ENCODE measurements at regions not wholly inside any gene's neighbourhood (a gene's known extent, or its start where the extent isn't known, plus 50 kb on each side); places are given as distances from the start of the nearest gene placed in this dataset.

DNA sequence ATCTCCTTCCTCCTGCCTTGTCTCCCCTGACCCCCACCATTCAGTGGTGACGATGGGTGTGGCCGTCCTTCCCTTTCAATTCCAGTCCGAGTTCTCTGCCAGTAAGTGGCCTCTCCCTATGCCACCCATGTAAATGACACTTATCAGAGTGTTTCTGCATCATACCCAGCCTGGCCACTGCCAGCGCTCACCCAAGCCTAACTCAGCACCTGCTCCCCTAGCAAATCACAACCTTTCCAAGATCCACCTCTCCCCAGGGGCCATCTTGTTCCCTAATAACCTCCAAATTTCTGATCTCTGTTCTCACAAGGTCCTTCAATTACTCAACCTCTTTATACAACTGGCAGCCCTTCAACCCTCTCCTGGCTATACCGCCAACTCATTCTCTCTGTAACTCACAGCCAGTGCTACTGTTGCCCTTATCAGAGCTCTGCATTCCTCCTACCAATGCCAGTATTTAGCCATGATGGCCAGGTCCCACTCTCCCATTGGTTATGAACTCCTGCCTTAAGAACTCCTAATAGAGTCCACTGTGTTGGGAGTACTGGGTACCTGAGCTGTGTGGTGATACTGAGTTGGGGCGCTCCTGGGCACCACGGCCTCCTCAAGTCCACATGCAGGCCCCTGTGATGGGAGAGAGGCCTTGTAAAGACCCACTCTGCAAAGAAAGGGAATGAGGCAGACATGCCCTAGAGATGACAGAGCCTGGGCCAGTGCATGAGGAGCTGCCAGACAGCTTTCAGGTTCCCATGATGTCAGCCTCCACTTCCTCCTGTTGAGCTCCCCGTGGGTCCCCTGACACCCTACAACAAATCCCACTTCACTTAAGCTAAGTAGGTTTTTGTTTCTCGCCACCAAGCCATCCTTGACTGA is 187.4 kb upstream of the RREB1 start:
- Histone ChIP-seq H3K36me3 (ENCODE audit: control insufficient read depth in 4 of 4, insufficient read depth in 3 of 4, low read depth in 1 of 4, low read length in 3 of 4) (no peaks in the 10 kb centered on the region), H3K4me1 (ENCODE audit: control insufficient read depth in 4 of 4, insufficient read depth in 4 of 4, low read length in 3 of 4) (peaks cover 5 to 18% (median 10%) of the 10 kb centered on the region in 4 donors), H3K9ac (ENCODE audit: low read depth in 1 of 2, low read length in 2 of 2) (no peak overlapping the region), H3K27ac (ENCODE audit: low read depth in 1 of 2, low read length in 2 of 2) (no peak overlapping the region), H3K4me3 (ENCODE audit: low read depth in 1 of 3, low read length in 3 of 3) (no peak overlapping the region), H3K9me3 (ENCODE audit: control insufficient read depth in 4 of 4, low read length in 3 of 4) (peaks cover 0 to 2% (median 0%) of the 10 kb centered on the region in 4 donors), H3K27me3 (ENCODE audit: control insufficient read depth in 4 of 4, insufficient read depth in 4 of 4, low read length in 3 of 4) (no peaks in the 10 kb centered on the region)
- 72% methylated on average over 9 of the region's 9 CpGs for WGBS
- no peak for DNase-seq (ENCODE audit: low spot score)
- TF ChIP-seq RAD21 (IDR thresholded peaks at IDR 0.05) (peak in 1 of 2 donors; percentile 11), HNF4G (IDR thresholded peaks at IDR 0.05) (no peak)
- TF ChIP-seq, protein P1, sequence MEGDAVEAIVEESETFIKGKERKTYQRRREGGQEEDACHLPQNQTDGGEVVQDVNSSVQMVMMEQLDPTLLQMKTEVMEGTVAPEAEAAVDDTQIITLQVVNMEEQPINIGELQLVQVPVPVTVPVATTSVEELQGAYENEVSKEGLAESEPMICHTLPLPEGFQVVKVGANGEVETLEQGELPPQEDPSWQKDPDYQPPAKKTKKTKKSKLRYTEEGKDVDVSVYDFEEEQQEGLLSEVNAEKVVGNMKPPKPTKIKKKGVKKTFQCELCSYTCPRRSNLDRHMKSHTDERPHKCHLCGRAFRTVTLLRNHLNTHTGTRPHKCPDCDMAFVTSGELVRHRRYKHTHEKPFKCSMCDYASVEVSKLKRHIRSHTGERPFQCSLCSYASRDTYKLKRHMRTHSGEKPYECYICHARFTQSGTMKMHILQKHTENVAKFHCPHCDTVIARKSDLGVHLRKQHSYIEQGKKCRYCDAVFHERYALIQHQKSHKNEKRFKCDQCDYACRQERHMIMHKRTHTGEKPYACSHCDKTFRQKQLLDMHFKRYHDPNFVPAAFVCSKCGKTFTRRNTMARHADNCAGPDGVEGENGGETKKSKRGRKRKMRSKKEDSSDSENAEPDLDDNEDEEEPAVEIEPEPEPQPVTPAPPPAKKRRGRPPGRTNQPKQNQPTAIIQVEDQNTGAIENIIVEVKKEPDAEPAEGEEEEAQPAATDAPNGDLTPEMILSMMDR (IDR thresholded peaks at IDR 0.05; ENCODE audit: low read depth, low read length, missing input control) = no peak

DNA sequence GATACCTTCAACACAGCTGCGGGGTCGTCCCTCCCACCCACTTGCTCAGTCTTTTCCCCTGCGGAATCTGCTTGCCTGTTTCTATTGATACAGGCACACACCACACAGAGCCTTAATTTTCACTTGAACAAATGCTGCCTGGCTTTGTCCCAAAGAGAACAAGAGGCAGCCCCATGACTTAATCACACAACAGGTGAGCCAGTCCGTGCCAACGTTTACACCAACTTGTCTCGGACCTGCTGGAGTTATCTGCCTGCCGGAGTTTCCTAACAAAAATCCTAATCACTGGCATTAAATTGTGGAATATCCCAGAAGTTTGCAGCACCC is 186.8 kb upstream of the RREB1 start:
- H3K36me3 ChIP-seq (ENCODE audit: control insufficient read depth in 4 of 4, insufficient read depth in 3 of 4, low read depth in 1 of 4, low read length in 3 of 4) = no peaks in the 10 kb centered on the region

DNA sequence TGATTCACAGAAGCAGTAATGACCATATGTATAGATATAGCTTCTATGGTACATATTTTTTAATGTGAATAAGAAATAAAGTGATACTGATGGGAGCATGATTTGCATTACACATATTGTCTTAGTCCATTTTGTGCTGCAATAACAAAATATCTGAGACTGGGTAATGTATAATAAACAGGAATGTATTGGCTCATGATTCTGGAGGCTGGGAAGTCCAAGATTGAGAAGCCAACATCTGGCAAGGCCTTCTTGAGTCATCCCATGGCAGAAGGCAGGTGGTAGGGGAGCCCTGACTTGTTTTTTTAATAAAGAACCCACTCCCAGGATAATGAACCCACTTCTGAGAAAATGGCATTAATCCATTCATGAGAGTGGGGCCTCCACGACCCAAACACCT is 185.6 kb upstream of the RREB1 start:
- no peak overlapping the region for H3K4me3 ChIP-seq (ENCODE audit: low read depth in 1 of 3, low read length in 3 of 3)
- no peak overlapping the region for H3K9ac ChIP-seq (ENCODE audit: low read depth in 1 of 2, low read length in 2 of 2)
- TF ChIP-seq JUND (IDR thresholded peaks at IDR 0.05) = no peak
- no peak for TF ChIP-seq FOXA2 (IDR thresholded peaks at IDR 0.05)
- TF ChIP-seq RAD21 (IDR thresholded peaks at IDR 0.05) = no peak
- TF ChIP-seq SP1 (IDR thresholded peaks at IDR 0.05) = no peak
- no peak for TF ChIP-seq HNF4G (IDR thresholded peaks at IDR 0.05)
- no peak for TF ChIP-seq FOXA1 (IDR thresholded peaks at IDR 0.05)
- TF ChIP-seq, protein P2, sequence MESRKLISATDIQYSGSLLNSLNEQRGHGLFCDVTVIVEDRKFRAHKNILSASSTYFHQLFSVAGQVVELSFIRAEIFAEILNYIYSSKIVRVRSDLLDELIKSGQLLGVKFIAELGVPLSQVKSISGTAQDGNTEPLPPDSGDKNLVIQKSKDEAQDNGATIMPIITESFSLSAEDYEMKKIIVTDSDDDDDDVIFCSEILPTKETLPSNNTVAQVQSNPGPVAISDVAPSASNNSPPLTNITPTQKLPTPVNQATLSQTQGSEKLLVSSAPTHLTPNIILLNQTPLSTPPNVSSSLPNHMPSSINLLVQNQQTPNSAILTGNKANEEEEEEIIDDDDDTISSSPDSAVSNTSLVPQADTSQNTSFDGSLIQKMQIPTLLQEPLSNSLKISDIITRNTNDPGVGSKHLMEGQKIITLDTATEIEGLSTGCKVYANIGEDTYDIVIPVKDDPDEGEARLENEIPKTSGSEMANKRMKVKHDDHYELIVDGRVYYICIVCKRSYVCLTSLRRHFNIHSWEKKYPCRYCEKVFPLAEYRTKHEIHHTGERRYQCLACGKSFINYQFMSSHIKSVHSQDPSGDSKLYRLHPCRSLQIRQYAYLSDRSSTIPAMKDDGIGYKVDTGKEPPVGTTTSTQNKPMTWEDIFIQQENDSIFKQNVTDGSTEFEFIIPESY (IDR thresholded peaks at IDR 0.05) = no peak
- no peak for TF ChIP-seq EGR1 (IDR thresholded peaks at IDR 0.05; ENCODE audit: low read depth in 2 of 2)
- no peak for TF ChIP-seq YY1 (IDR thresholded peaks at IDR 0.05)
- TF ChIP-seq, protein P3, sequence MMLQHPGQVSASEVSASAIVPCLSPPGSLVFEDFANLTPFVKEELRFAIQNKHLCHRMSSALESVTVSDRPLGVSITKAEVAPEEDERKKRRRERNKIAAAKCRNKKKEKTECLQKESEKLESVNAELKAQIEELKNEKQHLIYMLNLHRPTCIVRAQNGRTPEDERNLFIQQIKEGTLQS (IDR thresholded peaks at IDR 0.05) = no peak
- TF ChIP-seq HNF4A (conservative IDR thresholded peaks at IDR 0.05) = no peak
- TF ChIP-seq, protein P4, sequence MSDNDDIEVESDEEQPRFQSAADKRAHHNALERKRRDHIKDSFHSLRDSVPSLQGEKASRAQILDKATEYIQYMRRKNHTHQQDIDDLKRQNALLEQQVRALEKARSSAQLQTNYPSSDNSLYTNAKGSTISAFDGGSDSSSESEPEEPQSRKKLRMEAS (IDR thresholded peaks at IDR 0.05) = no peak
- no peak for TF ChIP-seq NR2F2 (IDR thresholded peaks at IDR 0.05)
- TF ChIP-seq, protein P1 (IDR thresholded peaks at IDR 0.05; ENCODE audit: low read depth, low read length, missing input control) = no peak
- TF ChIP-seq, protein P5, sequence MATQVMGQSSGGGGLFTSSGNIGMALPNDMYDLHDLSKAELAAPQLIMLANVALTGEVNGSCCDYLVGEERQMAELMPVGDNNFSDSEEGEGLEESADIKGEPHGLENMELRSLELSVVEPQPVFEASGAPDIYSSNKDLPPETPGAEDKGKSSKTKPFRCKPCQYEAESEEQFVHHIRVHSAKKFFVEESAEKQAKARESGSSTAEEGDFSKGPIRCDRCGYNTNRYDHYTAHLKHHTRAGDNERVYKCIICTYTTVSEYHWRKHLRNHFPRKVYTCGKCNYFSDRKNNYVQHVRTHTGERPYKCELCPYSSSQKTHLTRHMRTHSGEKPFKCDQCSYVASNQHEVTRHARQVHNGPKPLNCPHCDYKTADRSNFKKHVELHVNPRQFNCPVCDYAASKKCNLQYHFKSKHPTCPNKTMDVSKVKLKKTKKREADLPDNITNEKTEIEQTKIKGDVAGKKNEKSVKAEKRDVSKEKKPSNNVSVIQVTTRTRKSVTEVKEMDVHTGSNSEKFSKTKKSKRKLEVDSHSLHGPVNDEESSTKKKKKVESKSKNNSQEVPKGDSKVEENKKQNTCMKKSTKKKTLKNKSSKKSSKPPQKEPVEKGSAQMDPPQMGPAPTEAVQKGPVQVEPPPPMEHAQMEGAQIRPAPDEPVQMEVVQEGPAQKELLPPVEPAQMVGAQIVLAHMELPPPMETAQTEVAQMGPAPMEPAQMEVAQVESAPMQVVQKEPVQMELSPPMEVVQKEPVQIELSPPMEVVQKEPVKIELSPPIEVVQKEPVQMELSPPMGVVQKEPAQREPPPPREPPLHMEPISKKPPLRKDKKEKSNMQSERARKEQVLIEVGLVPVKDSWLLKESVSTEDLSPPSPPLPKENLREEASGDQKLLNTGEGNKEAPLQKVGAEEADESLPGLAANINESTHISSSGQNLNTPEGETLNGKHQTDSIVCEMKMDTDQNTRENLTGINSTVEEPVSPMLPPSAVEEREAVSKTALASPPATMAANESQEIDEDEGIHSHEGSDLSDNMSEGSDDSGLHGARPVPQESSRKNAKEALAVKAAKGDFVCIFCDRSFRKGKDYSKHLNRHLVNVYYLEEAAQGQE (IDR thresholded peaks at IDR 0.05) = no peak
- H3K27me3 ChIP-seq (ENCODE audit: control insufficient read depth in 4 of 4, insufficient read depth in 4 of 4, low read length in 3 of 4) = no peaks in the 10 kb centered on the region
- no peak for DNase-seq (ENCODE audit: low spot score)
- no peaks in the 10 kb centered on the region for H3K36me3 ChIP-seq (ENCODE audit: control insufficient read depth in 4 of 4, insufficient read depth in 3 of 4, low read depth in 1 of 4, low read length in 3 of 4)
- no peaks in the 10 kb centered on the region for H3K4me1 ChIP-seq (ENCODE audit: control insufficient read depth in 4 of 4, insufficient read depth in 4 of 4, low read length in 3 of 4)
- peaks cover 0 to 2% (median 0%) of the 10 kb centered on the region in 4 donors for H3K9me3 ChIP-seq (ENCODE audit: control insufficient read depth in 4 of 4, low read length in 3 of 4)
- 94% methylated on average over 1 of the region's 1 CpG for WGBS
- H3K27ac ChIP-seq (ENCODE audit: low read depth in 1 of 2, low read length in 2 of 2) = no peak overlapping the region

More for the DNA sequence above, 186.8 kb upstream of the RREB1 start:
- Histone ChIP-seq H3K9ac (ENCODE audit: low read depth in 1 of 2, low read length in 2 of 2) (no peak overlapping the region), H3K9me3 (ENCODE audit: control insufficient read depth in 4 of 4, low read length in 3 of 4) (peaks cover 0 to 2% (median 0%) of the 10 kb centered on the region in 4 donors), H3K27me3 (ENCODE audit: control insufficient read depth in 4 of 4, insufficient read depth in 4 of 4, low read length in 3 of 4) (no peaks in the 10 kb centered on the region), H3K27ac (ENCODE audit: low read depth in 1 of 2, low read length in 2 of 2) (no peak overlapping the region), H3K4me1 (ENCODE audit: control insufficient read depth in 4 of 4, insufficient read depth in 4 of 4, low read length in 3 of 4) (peaks cover 5 to 12% (median 8%) of the 10 kb centered on the region in 4 donors), H3K4me3 (ENCODE audit: low read depth in 1 of 3, low read length in 3 of 3) (no peak overlapping the region)
- TF ChIP-seq HNF4A (conservative IDR thresholded peaks at IDR 0.05) = no peak
- TF ChIP-seq GABPA (IDR thresholded peaks at IDR 0.05 in 1 of 2, conservative IDR thresholded peaks at IDR 0.05 in 1 of 2) = no peak
- no peak for TF ChIP-seq SP1 (IDR thresholded peaks at IDR 0.05)
- TF ChIP-seq HNF4G (IDR thresholded peaks at IDR 0.05) = no peak
- WGBS = 94% methylated on average over 7 of the region's 7 CpGs
- no peak for DNase-seq (ENCODE audit: low spot score)

Measured in liver (tissue), 8 donors.